ENCODE measurements at regions not wholly inside any gene's neighbourhood (a gene's known extent, or its start where the extent isn't known, plus 50 kb on each side); places are given as distances from the start of the nearest gene placed in this dataset.

DNA sequence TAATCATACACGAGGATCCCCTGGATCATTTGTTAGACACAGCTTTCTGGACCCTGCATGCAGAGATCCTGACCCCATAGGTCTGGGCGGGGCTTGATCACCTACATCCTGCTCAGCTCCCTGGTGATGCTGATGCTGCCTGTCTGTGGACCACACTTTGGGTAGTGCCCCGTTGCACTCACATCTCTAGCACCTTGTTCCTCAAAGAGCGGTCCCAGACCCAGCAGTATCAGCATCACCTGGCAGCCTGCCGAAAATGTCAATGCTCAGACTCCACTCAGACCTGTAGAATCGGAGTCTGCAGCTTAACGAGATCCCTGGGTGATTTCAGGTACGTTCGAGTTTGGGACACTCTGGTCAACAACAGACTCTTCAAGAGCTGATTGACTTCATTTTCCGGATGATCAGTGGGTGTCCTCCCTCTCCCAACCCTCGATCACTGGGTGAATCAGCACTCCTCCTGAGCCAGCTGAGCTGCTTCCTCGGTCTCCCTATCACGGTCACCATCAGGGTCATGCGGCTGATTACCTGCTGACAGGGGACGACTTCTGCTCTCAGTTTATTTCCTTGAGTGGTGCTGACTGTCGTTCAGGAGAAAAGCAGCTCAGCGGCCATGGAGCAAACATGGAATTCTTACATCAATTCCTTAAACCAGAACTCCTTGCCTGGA is 150.6 kb upstream of the RAB12 start:
- no peak for DNase-seq

DNA sequence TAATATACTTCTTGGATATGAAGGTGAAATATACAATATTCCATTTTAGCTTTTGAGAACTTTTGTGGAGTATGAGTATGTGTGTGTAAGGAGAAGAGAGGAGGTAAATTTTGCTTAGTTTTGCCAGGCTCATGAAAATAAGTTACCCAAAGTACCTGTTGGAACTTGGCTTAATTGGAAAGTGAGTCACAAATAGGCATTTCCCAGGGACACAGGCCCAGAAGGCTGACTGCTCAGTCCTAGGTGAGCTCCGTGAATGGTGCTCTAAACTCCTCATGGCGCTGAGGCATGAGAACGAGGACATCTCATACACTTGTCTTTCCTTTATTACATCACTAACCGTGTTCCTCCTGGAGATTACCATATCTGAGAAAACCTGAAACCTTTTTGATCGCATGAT is 148.5 kb upstream of the RAB12 start:
- DNase-seq, result no peak

DNA sequence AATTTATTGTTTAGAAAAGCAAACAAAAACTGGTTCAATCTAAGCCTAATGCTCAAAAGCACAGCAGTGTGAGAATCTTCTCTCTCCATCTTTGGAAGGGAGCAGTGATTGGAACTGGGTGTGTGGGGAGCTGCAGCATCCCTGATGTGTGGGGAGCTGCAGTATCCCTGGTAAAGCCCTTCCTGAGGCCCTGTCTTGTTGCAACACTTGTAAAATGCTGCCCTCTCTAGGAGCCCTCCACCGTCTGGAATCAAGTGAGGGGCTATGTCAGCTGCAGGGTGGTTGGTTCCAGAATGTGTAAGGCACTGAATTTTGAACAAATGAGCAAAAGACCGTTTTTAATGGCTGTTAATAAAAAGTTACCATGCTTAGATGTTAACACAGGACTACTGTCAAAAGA is 147.7 kb upstream of the RAB12 start:
- no peak for DNase-seq

DNA sequence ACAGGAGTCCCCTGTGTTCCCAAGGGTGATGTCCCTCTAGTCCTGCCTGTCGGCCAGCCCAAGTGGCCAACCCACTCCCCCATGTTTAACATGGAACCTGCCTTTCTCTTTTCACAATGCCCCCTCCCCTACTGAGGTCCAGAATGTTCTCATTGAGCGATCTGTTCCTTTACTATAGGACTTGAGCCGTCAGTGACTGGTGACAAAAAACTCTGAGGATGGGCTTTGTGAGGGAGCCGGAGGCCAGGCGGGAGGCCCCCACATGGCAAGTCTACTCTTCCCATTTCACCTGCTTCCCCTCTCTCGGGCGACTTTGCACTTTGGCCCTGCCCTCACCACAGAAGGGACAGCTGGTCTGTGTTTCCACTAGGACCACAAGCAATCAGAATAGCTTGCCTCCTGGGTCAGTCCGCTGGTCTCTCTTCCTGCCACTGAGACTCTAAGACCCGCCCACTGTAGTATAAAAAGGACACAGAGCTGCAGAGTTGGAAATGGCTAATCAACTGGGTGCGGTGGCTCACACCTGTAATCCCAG is 146.5 kb upstream of the RAB12 start:
- no peak for DNase-seq

DNA sequence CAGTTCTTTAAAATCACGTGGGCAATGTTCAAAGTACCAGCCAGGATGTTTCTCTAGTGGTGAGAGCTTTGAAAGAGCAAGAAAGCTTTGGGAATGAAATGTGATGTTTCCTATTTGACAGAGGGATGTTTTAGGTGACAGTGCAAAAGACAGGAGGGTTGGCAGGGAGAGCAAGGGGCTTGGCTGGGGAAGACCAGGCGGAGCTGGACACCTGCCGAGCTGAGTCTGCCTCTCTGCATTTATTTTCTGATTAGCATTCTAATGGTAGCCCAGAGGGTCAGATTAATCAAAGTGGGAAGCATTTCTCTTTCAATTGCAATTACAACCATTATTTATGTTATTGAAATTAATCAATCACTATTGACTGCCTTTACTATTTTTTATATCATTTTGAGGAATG is 145.4 kb upstream of the RAB12 start:
- DNase-seq, result no peak

DNA sequence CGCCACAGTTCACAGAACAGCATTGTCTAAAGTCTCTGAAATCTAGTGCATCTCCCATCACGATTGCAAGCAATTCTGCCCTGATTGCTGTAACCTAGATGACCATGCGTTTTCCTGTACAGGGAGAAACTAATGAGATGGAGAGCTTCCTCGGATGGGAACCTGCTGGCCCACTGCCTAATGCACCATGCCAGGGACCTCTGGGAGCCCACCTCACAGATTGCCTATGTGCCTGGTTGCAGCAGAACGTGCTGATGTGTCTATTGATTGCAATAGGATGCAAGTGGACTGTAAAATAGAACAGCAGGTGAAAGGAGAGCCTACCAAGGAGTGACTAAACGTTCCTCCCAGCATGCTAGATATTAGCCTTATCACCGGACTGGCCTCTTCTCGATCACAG is 141.0 kb upstream of the RAB12 start:
- no peak for DNase-seq

DNA sequence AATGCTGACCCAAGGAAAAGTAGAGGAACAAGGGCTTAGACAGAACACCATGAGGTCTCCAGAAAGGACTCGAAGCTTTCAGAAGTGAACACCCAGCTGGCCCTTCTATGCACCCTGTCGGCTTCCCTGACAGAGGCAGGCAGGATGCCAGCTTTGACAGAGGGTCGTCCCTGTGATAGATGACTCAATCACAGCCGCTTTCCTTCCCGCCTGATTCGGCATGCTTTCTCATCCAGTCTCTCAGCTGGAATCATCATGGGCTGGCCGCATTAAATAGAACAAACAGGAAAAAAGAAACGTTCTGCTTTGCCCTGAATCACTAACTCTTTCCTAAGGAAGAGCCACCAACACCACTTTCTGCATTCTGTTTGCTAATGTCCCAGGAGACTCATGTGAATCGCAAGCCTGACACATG is 140.3 kb upstream of the RAB12 start:
- peak; percentile 34 for DNase-seq

DNA sequence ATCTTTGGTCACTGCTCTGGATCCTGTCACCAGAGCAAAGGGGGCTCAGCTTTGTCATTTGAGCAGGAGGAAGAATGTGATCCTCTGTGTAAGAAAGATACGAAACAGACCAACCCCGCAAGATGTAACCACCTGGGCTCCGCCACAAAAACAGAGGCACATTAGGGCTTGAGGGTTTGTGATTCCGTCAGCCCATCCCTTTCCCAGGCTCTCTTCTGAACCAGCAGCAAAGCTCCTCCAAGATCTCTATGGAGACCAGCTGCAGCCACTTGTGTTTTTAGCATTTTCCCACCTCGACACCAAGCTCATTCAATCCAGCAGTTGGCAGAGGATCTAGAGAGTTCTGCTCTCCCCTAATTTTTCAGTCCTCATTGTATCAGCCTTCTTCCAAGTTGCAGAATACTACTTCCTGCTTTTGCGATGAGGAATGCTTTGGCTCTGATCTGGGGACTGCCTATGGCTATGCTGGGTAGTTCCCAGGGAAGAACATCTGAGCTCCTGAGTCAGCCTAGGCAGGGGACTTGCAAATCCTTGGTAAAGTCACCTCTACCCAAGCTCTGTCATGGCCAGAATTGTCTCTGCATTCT is 139.6 kb upstream of the RAB12 start:
- peak; percentile 32 for DNase-seq

DNA sequence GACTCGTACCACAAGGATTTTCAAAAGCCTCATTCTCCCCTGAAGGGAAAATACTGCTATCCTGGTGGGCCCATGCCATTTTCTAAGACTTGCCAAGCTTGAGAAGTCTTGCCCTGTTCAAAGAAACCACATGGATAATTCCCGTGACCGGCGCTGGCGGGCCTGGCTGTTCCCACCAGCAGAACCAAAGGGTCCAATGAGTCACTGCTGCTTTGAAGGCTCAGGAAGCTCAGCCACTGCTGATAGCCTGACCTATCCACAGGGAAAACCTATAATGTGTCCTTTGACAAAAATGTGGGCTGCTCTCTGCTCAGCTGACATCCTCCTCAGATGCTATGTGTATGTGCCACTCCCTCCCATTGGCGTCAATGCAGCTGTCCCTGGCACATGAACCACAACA is 137.9 kb upstream of the RAB12 start:
- DNase-seq, result no peak

DNA sequence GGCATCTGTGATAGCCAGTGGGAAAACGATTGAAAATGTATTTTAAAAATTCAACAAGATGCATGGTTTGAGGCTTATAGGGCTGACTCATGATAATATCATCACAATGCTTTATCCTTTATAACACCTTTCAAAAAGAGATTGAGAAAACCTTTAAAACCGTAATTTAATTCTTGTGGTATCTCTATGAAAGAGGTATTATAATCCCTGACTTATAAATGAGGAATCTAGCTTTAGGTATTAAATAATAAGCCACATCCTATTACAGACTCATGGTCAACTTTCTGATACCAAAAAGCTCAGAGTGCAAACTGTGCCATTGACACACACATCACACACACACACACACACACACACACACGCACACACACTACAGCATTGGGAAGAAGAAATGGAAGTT is 134.6 kb upstream of the RAB12 start:
- no peak for DNase-seq

DNA sequence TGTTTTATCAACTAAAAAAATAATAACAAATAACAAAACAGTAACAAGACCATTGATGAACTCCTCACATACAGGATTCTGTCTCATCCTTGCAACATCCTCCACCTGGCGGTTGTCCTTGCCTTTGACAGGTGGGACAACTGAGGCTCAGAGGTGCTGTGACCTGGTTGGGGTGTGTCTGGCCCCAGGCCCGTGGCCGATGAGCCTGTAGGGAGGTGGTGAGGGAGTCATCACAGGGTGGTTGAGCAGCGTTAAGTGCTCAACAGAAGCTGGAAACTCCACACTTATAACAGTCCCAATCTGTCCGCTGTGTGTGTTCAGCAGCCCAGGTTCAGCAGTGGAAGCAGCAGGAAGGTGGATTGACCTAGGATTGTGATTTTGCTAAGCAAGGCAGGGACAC is 131.6 kb upstream of the RAB12 start:
- DNase-seq, result no peak

DNA sequence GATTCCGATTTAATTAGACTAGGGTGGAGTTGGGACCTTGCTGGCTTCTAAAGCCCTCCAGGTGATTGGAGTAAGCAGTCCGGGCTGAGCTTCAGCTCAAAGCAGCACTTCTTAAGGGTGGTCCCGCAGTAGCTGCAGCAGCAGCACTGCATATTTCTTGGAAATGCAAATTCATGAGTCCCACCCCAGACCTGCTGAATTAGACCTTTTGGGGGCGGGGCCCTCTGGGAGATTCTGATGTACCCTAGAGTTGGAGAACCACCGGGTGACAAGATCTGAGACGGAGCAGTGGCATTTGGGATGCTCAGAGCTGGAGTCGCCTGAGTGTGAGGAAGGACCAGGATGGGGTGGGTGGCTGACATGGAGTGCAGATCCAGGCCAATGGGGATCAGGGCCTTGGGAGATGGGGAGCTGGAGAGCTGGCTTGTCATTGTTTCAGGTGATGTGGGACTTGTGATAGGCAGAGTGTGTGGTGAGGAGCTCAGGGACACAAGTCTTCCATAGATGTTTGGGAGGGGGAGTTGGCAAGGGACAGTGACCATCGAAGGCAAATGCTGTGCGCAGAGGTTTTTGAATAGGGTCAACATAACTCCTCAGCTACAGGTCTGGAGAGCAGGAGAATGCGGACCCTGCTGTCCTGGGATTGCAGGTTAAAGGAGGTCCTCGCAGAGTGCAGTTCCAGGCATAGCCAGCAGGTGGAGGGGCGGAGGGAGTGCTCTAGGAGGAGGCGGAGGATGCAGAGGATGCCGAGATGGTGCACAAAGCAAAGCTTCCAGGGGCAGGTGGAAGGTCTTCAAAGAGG is 130.9 kb upstream of the RAB12 start:
- DNase-seq, result peak; percentile 32

DNA sequence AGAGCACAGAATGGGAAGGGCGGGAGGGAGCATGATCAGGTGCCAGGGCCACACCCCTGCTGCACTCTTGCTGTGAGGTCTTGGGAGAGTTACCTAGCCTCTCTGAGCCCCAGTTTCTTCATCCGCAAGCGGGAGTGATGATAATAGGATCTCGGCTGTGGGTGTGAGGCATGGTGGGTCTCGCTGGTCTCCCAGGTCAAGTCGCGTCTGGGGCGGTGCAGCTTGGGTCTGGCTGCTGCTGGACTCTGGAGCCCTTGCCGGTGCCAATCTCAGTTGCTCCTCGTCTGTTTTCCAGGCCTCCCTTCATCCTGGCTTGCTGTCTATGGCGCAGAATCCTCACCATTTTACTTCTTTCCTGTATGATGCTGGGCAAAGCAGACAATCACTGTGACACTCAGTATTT is 130.3 kb upstream of the RAB12 start:
- DNase-seq, result no peak

DNA sequence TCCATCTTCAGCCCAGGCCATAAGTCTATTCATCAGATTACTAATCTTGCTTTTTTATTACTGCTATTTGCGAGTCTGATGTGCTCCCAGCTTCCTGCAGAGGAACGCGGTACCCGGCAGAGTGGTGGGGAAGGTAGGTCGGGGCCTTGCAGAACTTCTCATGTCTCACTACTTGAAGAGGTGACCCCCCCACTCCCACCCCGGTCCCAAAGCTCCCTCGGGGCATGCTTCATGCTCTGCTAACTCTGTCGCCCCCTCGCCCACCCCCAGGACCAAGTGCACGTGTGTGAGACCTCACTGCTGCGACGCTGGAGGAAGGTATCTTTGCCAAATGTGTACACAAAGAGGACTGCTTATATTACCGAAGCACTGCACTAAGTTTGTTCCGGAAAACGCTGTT is 129.4 kb upstream of the RAB12 start:
- no peak for DNase-seq

DNA sequence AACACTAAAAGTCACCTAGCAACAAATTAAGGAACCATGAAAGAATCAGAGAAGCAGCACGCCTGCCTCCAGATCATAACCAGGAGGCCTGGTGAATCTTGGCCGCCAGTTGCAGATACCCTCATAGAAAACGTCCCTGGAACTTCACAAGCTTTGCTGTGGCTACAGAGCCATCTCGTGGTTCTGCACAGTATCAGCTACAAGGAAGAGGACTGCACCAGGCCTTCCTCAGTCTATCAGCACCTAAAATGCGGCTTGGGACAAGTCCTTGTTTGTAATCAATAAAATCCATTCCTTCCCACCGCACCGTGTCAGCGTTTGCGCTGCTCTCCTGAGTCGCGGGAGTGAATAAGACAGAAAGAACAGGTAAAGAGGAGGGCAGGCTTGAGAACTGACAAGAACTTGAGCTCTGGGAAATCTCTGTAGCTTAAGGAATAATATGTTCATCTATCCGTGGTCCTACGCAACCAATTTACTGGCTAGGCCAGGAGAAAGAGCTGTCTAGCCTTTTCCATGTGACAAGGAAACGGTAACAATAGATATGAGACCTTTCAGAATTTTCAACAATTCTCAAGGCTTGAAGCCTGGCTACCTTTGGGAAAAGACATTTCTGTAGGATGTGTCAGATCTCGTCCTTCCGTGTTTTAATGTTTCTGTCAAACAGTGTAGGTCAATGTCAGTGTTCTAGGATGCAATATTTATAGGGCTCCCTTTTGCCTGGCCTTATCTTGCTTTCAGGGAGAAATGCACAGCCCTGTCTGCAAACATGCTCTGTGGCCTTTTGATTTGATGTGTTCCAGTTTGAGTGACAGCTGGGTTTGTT is 128.5 kb upstream of the RAB12 start:
- DNase-seq, result peak; percentile 48

DNA sequence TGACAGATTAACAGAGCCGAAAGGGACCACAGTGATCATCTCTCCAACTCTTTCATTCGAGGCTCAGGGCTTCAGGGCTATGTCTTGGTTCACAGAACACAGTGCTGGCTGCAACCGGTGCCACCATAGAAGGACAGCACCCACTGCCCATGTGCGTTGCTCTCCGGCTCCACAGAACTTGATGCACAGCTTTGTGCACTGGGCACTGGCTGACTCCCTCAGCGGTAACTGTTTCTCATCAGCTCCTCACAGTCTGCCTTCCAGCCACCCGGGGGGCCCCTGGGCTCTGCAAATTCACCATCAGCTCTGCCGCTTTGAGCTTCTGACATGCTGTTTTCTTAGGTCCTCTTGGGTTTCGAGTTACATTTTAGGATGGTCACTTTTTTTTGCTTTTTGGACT is 124.3 kb upstream of the RAB12 start:
- no peak for DNase-seq

DNA sequence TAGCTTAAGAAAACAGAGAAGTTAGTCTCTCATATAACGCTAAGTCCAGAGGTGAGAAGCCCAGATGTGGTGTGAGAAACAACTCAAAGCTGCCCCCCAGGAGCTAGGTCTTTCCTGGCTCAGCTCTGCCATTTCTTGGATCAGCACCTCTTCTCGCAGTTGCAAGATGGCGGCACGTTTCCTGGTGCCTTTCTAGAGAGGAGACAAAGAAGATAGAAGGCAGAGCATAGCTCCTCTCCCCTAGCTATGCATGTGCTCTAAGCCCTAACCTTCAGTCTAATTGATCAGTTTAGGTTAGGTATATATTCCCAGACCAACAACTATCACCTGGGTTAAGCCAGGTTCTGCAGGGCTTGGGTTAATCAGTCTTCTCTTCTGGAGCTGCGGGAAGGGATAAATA is 119.5 kb upstream of the RAB12 start:
- no peak for DNase-seq

DNA sequence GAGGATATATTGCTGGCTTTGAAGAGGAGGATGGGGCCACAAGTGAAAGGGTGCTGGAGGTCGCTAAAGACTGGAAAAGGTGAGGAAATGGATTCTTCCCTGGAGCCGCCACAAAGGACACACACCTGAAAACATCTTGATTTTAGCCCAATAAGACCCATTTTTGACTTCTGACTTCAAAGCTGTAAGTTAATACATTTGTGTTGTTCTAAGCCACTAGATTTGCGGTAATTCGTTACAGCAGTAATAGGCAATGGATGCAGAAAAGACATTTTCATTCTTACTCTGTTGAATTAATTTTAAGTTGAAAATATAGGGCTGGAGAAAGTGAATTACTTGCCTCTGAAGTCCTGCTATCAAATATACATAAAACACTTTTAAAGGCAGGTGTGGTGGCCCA is 117.7 kb upstream of the RAB12 start:
- no peak for DNase-seq

DNA sequence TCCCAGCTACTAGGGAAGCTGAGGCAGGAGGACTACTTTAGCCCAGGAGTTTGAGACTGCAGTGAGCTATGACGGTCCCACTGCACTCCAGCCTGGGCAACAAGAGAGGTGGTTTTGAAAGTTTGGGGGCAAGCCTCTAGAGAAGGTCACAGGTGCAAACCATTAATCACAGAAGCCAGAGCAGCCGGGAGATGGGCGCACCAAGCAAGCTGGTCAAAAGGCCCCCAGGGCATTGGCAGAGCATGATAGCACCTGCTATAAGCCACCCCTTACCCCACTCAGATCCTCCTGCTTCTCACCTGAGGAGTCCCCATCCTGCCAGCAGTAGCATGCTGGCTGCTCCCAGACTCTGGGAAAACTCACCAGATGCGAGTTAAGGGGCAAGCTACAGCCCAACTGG is 116.1 kb upstream of the RAB12 start:
- DNase-seq, result no peak

DNA sequence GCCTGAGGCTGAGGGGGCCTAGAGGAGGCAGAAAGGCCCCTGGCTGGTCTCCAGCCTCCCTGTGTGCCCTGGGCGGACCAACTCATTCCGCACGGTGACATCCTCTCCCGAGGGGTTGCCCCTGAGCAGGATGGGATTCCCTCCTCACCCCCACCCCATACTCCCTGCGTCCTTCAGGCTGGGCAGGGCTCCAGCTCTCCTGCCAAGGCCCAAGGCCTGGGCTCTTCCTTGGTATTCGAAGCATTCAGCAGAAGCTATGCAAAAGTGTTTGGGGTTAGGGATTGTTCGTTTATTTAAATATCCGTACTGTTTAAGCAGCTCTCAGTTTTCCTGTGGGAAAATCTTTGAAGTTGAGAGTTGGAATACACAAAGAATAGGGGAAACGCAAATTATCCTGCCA is 113.1 kb upstream of the RAB12 start:
- DNase-seq, result no peak

DNA sequence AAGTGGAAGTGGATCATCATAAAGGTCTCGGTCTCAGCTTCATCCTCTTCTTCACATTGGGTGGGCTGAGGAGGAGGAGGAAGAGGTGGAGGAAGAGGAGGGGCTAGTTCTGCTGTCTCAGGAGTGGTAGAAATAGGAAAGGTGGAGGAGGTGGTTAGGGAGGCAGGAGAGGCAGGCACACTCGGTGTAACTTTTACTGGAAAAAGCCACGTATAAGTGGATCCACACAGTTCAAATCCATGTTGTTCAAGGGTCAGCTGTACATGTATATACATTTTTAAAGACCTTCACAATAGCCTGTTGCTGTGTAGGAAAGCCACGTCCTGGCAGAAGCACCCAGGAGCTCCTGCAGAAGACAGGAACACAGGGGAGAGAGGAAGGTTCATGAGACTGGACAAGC is 110.3 kb upstream of the RAB12 start:
- DNase-seq, result no peak

Data from muscle of arm (tissue), 1 donor.